ENCODE measurements at regions not wholly inside any gene's neighbourhood (a gene's known extent, or its start where the extent isn't known, plus 50 kb on each side); places are given as distances from the start of the nearest gene placed in this dataset.

DNA sequence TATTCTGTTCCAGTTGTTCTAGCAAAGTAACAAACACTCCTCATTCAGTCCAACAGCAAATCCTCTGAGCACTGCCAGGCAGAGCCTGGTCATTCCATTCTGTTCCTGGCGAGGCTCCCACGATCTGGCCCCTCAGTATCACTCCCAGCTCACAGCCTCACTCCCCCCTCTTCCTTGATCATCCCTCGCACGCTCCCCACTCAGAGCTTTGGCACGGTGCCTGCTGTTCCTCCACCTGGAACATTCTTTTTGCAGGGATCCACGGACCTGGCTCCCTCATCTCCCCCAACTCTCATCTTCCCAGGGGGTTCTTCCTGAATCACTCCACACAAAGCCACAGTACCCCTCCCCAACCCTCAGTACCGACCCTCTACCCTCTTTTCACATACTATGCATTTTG, 192.3 kb downstream of the ATPSCKMT start (continued):
- TF ChIP-seq, protein P1, sequence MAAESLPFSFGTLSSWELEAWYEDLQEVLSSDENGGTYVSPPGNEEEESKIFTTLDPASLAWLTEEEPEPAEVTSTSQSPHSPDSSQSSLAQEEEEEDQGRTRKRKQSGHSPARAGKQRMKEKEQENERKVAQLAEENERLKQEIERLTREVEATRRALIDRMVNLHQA (CRISPR knock-in tag; IDR thresholded peaks at IDR 0.05) = no peak
- TF ChIP-seq NFE2L2 (IDR thresholded peaks at IDR 0.05; ENCODE audit: low read length) = no peak
- TF ChIP-seq SOX5 (CRISPR knock-in tag; IDR thresholded peaks at IDR 0.05; ENCODE audit: borderline replicate concordance) = no peak
- no peak for TF ChIP-seq ZNF775 (CRISPR knock-in tag; IDR thresholded peaks at IDR 0.05; ENCODE audit: borderline replicate concordance)
- TF ChIP-seq, protein P2, sequence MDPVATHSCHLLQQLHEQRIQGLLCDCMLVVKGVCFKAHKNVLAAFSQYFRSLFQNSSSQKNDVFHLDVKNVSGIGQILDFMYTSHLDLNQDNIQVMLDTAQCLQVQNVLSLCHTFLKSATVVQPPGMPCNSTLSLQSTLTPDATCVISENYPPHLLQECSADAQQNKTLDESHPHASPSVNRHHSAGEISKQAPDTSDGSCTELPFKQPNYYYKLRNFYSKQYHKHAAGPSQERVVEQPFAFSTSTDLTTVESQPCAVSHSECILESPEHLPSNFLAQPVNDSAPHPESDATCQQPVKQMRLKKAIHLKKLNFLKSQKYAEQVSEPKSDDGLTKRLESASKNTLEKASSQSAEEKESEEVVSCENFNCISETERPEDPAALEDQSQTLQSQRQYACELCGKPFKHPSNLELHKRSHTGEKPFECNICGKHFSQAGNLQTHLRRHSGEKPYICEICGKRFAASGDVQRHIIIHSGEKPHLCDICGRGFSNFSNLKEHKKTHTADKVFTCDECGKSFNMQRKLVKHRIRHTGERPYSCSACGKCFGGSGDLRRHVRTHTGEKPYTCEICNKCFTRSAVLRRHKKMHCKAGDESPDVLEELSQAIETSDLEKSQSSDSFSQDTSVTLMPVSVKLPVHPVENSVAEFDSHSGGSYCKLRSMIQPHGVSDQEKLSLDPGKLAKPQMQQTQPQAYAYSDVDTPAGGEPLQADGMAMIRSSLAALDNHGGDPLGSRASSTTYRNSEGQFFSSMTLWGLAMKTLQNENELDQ (CRISPR knock-in tag; IDR thresholded peaks at IDR 0.05; ENCODE audit: borderline replicate concordance) = no peak

DNA sequence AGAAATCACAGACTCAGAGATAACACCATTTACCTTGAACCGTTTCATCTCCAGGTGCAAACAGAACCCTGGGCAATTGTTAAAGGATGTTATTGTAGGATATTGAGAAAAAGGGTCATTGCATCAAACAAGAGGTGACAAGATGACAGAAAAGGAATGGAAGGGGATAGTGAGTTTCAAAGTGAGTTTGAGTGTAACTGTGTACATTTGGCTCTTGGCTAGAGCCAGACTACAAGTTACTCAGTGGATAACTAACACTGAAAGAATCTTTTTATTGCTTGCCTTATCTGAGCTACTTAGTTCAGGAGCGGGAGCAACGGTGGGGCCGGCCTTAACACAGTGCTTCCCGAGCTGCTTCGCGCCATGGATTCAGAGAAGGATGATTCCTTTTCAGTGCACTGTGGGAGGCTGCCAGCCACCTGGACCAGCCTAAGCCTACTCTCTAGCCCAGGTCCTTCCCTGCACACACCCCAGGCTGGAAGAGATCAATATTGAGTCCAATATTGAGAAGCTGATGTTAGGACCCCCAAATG, 193.4 kb downstream of the ATPSCKMT start:
- intact Hi-C loops (cut with micrococcal nuclease; ENCODE audit: unreplicated experiment) = no loop called here
- no peaks in the 10 kb centered on the region for H3K79me2 ChIP-seq (ENCODE audit: insufficient read depth, low read length)
- BruUV-seq (replicated peaks) = no TSS peak
- H4K20me1 ChIP-seq (ENCODE audit: insufficient read depth, low read length) = no peaks in the 10 kb centered on the region
- POLR2A ChIA-PET = no interaction called here
- H3K4me3 ChIP-seq (replicated peaks in 1 of 3; ENCODE audit: insufficient read depth in 1 of 3, low read depth in 2 of 3, low read length in 3 of 3) = no peak overlapping the region
- no peak overlapping the region for H3K4me2 ChIP-seq (ENCODE audit: low read depth, low read length)
- no peak overlapping the region for H3K27ac ChIP-seq (ENCODE audit: extremely low read length, insufficient read depth, low read length)
- H3K36me3 ChIP-seq (replicated peaks in 1 of 2; ENCODE audit: control insufficient read depth in 1 of 2, insufficient read depth in 2 of 2, low read length in 2 of 2) = no peaks in the 10 kb centered on the region
- H3K9me3 ChIP-seq (ENCODE audit: low read length) = peaks cover 18% of the 10 kb centered on the region
- DNase-seq (ENCODE audit: low spot score) (no peak), ATAC-seq (no peak), FAIRE-seq (no peak)
- CTCF ChIA-PET (ENCODE audit: low intra/inter-chr PET ratio, low total read pairs) = no interaction called here
- in situ Hi-C loops (cut with HindIII; ENCODE audit: extremely low pct_ligation_motif_present, low pct_unique_long_range_greater_than_20kb) = no loop called here
- no peaks in the 10 kb centered on the region; a peak in 1 of 5 replicates for H3K27me3 ChIP-seq (ENCODE audit: control insufficient read depth in 1 of 2, insufficient read depth in 2 of 2, low read length in 2 of 2)
- no peak overlapping the region for H3K9ac ChIP-seq (ENCODE audit: insufficient read depth, low read depth, low read length)
- 23% methylated on average over 7 of the region's 7 CpGs for WGBS (ENCODE audit: low lambda C conversion rate)
- no peak overlapping the region for H2AFZ ChIP-seq (ENCODE audit: low read length)
- TF ChIP-seq, protein P3, sequence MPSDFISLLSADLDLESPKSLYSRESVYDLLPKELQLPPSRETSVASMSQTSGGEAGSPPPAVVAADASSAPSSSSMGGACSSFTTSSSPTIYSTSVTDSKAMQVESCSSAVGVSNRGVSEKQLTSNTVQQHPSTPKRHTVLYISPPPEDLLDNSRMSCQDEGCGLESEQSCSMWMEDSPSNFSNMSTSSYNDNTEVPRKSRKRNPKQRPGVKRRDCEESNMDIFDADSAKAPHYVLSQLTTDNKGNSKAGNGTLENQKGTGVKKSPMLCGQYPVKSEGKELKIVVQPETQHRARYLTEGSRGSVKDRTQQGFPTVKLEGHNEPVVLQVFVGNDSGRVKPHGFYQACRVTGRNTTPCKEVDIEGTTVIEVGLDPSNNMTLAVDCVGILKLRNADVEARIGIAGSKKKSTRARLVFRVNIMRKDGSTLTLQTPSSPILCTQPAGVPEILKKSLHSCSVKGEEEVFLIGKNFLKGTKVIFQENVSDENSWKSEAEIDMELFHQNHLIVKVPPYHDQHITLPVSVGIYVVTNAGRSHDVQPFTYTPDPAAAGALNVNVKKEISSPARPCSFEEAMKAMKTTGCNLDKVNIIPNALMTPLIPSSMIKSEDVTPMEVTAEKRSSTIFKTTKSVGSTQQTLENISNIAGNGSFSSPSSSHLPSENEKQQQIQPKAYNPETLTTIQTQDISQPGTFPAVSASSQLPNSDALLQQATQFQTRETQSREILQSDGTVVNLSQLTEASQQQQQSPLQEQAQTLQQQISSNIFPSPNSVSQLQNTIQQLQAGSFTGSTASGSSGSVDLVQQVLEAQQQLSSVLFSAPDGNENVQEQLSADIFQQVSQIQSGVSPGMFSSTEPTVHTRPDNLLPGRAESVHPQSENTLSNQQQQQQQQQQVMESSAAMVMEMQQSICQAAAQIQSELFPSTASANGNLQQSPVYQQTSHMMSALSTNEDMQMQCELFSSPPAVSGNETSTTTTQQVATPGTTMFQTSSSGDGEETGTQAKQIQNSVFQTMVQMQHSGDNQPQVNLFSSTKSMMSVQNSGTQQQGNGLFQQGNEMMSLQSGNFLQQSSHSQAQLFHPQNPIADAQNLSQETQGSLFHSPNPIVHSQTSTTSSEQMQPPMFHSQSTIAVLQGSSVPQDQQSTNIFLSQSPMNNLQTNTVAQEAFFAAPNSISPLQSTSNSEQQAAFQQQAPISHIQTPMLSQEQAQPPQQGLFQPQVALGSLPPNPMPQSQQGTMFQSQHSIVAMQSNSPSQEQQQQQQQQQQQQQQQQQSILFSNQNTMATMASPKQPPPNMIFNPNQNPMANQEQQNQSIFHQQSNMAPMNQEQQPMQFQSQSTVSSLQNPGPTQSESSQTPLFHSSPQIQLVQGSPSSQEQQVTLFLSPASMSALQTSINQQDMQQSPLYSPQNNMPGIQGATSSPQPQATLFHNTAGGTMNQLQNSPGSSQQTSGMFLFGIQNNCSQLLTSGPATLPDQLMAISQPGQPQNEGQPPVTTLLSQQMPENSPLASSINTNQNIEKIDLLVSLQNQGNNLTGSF (CRISPR knock-in tag; IDR thresholded peaks at IDR 0.05) = no peak
- H3K4me1 ChIP-seq (ENCODE audit: insufficient read depth, low read length) = no peaks in the 10 kb centered on the region
